ENCODE measurements at regions not wholly inside any gene's neighbourhood (a gene's known extent, or its start where the extent isn't known, plus 50 kb on each side); places are given as distances from the start of the nearest gene placed in this dataset.

DNA sequence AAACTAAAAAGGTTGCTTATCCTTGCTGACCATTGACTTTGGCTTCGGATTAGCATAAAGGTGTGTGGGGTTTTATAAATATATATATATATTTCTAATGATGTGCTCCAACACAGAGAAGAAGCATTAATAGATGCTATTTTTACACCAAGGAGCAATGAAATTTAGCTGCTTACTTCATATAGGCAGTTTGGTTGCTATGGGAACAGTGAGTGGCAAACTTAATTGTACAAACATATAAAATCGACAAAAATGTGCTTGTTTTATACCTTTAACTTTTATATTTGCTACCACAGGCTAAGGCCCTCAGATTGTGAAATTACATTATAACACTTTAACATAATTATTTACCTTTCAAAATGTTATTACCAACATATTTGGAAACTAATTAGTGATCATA, 303.4 kb downstream of the SEC23A start:
- TF ChIP-seq, protein P1, sequence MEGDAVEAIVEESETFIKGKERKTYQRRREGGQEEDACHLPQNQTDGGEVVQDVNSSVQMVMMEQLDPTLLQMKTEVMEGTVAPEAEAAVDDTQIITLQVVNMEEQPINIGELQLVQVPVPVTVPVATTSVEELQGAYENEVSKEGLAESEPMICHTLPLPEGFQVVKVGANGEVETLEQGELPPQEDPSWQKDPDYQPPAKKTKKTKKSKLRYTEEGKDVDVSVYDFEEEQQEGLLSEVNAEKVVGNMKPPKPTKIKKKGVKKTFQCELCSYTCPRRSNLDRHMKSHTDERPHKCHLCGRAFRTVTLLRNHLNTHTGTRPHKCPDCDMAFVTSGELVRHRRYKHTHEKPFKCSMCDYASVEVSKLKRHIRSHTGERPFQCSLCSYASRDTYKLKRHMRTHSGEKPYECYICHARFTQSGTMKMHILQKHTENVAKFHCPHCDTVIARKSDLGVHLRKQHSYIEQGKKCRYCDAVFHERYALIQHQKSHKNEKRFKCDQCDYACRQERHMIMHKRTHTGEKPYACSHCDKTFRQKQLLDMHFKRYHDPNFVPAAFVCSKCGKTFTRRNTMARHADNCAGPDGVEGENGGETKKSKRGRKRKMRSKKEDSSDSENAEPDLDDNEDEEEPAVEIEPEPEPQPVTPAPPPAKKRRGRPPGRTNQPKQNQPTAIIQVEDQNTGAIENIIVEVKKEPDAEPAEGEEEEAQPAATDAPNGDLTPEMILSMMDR (IDR thresholded peaks at IDR 0.05), result no peak
- TF ChIP-seq EZH2 (IDR thresholded peaks at IDR 0.05) (no peak), EZH2phosphoT487 (IDR thresholded peaks at IDR 0.05) (no peak)

Data from neural progenitor cell (in vitro differentiated cells).